Pancreas (tissue), 10 donors: ENCODE measurements at regions not wholly inside any gene's neighbourhood (a gene's known extent, or its start where the extent isn't known, plus 50 kb on each side); places are given as distances from the start of the nearest gene placed in this dataset.

ENCODE experiments used
- ATAC-seq, 4 donors: fragments of 200-7000 bp; cut with Tn5 transposase; one replicate each; pipeline versions ENCODE4 v1.8.0 to v1.9.1; 2020; ENCODE audit warnings: mild to moderate bottlenecking in 4 of 4, moderate library complexity in 4 of 4
- DNase-seq, 6 donors: peaks; one replicate each; pipeline ENCODE4 v3.0.0-alpha.2; 2020
- FAIRE-seq: peaks from 2 replicates; lab custom pipeline; 2012; peaks lifted over from hg19 to GRCh38; lab: Jason Lieb, UNC
- H3K27ac ChIP-seq, 4 donors: fragments of 200-600 bp; sonication (generic); 1 replicate in 3 of 4; 2 replicates in 1 of 4; pipeline versions ENCODE4 v1.5.0 to v1.8.0; 2020
- H3K27me3 ChIP-seq, 4 donors: fragments of 200-600 bp; one replicate each; pipeline ENCODE4 v1.8.0; 2021
- H3K36me3 ChIP-seq, 3 donors: fragments of 200-600 bp; sonication (generic) in 1 of 3; one replicate each; pipeline versions ENCODE4 v1.5.0 to v1.8.0; 2020 to 2021
- H3K4me1 ChIP-seq, 3 donors: fragments of 200-600 bp; one replicate each; pipeline ENCODE4 v1.8.0; 2021
- H3K4me3 ChIP-seq, 4 donors: fragments of 200-600 bp; sonication (generic) in 2 of 4; one replicate each; pipeline versions ENCODE4 v1.5.0 to v1.8.0; 2020 to 2021
- H3K9me3 ChIP-seq, 4 donors: fragments of 200-600 bp; one replicate each; pipeline ENCODE4 v1.8.0; 2021
- whole genome bisulfite sequencing, 2 donors: extraction: QIAGEN DNeasy Blood & Tissue Kit; methylation state at CpG; one replicate each; pipeline ENCODE4 v1.1.7; 2013; 5-methylcytosine and 5-hydroxymethylcytosine counted together
- intact Hi-C, 3 donors: fragments of 100-400 bp; cut with DNase I; formaldehyde crosslinking; loops; one replicate each; pipeline versions ENCODE4 v1.11.1 to v1.14.2; 2022
- TF ChIP-seq, protein P1 (sequence below), 4 donors: fragments of 200-600 bp; sonication (generic) in 3 of 4; IDR thresholded peaks; one replicate each; pipeline versions ENCODE4 v1.5.0 to v1.8.0; 2021; ENCODE audit warnings: antibody characterized with exemption in 4 of 4
- donor health status: healthy with polysubstance abuse.
- donor health status: DM: no; HTN: no; CAD: no; lungs with moderate emphysema.
- donor health status: DM: no; HTN: no; CAD: no.
- donor health status: control.
- donor health status: control.
- donor health status: Bipolar disorder and iron deficiency.
- donor health status: DM: yes; HTN: yes; CAD: no.
- donor health status: DM: no; HTN: no; CAD: no.
- donor health status: DM: no; HTN: no; CAD: no.
- donor health status: DM: yes; HTN: yes; CAD: no.

DNA sequence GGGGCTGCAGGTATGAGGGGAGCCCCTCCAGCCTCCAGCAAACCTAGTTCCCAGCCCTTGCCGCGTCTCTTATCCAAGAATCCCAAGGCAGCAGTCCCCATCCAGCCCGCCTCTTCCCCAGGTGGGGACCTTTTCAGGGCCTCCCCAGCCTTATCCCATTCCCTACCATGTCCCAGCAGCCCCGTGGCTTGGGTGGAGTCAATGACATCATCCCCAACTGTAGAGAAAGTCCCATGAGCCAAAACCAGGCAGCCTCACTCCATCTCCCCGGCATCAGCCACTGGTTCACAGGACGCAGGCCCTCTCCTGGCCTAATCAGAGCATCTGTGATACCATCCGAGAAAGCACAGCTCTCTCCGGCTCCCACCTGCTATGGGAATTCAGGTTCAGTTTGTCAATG, 131.0 kb downstream of the NCOR2 start:
- TF ChIP-seq, protein P1, sequence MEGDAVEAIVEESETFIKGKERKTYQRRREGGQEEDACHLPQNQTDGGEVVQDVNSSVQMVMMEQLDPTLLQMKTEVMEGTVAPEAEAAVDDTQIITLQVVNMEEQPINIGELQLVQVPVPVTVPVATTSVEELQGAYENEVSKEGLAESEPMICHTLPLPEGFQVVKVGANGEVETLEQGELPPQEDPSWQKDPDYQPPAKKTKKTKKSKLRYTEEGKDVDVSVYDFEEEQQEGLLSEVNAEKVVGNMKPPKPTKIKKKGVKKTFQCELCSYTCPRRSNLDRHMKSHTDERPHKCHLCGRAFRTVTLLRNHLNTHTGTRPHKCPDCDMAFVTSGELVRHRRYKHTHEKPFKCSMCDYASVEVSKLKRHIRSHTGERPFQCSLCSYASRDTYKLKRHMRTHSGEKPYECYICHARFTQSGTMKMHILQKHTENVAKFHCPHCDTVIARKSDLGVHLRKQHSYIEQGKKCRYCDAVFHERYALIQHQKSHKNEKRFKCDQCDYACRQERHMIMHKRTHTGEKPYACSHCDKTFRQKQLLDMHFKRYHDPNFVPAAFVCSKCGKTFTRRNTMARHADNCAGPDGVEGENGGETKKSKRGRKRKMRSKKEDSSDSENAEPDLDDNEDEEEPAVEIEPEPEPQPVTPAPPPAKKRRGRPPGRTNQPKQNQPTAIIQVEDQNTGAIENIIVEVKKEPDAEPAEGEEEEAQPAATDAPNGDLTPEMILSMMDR (IDR thresholded peaks at IDR 0.05), result no peak
- H3K9me3 ChIP-seq, result no peaks in the 10 kb centered on the region
- DNase-seq (no peak), FAIRE-seq (no peak), ATAC-seq (peak in 1 of 4 donors; percentile 4)
- H3K27ac ChIP-seq, result no peak overlapping the region
- no peak overlapping the region for H3K4me3 ChIP-seq
- H3K4me1 ChIP-seq, result no peaks in the 10 kb centered on the region
- intact Hi-C loops, result no loop called here
- no peaks in the 10 kb centered on the region for H3K27me3 ChIP-seq
- H3K36me3 ChIP-seq, result no peaks in the 10 kb centered on the region
- WGBS, 2 donors, result 85 to 87% methylated on average over 8 of the region's 8 CpGs

DNA sequence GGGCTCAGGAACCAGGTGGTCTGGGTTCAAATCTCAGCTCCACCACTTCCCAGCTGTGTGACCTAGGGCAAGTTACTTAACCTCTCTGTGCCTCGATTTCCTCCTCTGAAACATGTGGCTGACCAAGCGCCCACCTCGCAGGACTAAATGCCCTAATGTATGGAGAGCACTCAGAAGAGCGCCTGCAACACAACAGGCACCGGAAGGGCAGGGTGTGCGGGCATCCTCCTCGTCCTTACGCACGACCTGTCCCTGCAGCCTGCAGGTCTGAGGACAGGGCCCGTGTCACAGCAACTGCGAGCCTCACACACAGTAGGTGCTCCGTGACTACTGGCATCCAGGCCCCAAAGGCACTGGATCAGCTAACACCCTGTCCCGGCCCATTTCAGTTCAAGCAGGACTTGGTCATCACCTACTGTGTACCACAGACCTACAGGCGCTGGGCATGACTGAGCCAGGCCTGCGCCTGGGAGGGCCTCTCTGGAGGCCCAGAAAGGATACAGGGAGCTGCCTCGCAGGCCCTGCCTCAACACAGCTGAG, 131.5 kb downstream of the NCOR2 start:
- no peak for FAIRE-seq
- no peak for ATAC-seq
- H3K27ac ChIP-seq, result no peak overlapping the region

DNA sequence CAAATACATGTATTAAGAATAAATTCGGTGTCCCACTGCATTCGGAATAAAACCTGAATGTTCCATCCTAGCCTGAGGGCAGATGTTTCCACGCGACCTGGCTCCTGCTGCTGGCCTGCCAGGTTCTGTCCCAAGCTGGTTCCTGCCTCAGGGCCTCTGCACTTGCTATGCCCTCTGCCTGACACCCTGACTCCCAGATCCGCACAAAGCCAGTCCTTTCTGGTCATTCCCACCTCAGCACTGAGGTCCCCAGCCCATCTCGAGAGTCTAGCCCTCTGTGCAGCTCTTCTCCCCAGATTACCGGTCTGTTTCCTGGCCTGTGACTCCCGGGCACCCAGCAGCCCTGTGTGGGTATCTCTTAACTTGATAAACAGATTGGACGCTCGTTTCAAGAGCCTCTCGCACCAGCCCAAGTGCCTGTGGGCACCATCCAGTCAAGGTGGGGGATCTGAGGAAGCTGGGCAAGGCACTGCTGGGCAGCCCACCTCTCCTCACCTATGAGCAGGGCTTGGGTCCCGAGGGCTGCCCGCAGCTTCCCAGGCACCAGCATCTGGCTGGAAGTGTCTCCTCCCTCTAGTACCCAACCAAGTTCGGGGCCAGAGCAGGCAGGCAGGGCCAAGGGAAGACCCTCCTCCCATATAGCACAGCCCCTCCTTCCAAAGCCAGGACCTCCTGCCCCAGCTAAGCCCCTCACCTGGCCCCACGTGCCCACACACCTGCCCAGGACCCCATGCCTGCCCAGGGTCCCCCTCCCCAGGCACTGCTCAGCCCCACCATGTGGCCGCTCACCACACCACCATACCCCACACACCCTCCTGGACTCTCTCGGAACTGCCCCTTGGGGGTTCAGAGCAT, 132.2 kb downstream of the NCOR2 start:
- Histone ChIP-seq H3K4me1 (no peaks in the 10 kb centered on the region), H3K9me3 (no peaks in the 10 kb centered on the region), H3K27me3 (no peaks in the 10 kb centered on the region), H3K36me3 (peaks cover 0 to 5% (median 0%) of the 10 kb centered on the region in 3 donors), H3K27ac (no peak overlapping the region), H3K4me3 (no peak overlapping the region)
- intact Hi-C loops, result no loop called here
- ATAC-seq (no peak), FAIRE-seq (no peak), DNase-seq (no peak)
- TF ChIP-seq, protein P1 (IDR thresholded peaks at IDR 0.05), result no peak
- 80 to 83% methylated on average over 16 to 17 of the region's 17 CpGs for WGBS, 2 donors

More for the DNA sequence above, 131.5 kb downstream of the NCOR2 start:
- Histone ChIP-seq H3K36me3 (no peaks in the 10 kb centered on the region), H3K4me1 (no peaks in the 10 kb centered on the region), H3K27me3 (no peaks in the 10 kb centered on the region), H3K4me3 (no peak overlapping the region), H3K9me3 (no peaks in the 10 kb centered on the region)
- TF ChIP-seq, protein P1 (IDR thresholded peaks at IDR 0.05), result no peak
- intact Hi-C loops, result no loop called here
- 92 to 94% methylated on average over 16 of the region's 16 CpGs for WGBS, 2 donors
- DNase-seq, result no peak

DNA sequence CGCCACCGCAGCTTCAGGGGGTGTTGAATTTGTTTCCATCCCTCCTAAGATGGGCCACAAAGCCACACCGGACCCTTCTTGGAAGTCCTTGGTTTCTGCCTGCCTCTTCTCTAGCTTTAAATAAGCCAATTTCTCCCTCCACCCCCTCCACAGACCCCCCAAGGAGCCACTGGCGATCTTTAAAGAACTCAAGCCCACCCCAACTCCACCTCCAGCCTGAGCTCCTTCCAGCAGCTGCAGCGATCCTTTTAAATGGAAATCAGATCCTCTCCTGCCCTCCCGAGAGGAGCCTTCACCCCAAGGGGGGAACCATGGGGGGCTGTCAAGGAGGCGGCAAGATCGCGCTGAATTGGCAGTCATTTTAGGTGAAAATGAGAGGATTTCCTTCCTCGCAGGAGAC, 133.1 kb downstream of the NCOR2 start:
- ATAC-seq, result no peak
- H3K27me3 ChIP-seq, result no peaks in the 10 kb centered on the region
- TF ChIP-seq, protein P1 (IDR thresholded peaks at IDR 0.05), result no peak
- H3K4me3 ChIP-seq, result no peak overlapping the region
- H3K9me3 ChIP-seq, result no peaks in the 10 kb centered on the region
- DNase-seq, result no peak
- peaks cover 0 to 13% (median 0%) of the 10 kb centered on the region in 3 donors for H3K36me3 ChIP-seq
- intact Hi-C loops, result no loop called here
- 88 to 92% methylated on average over 10 of the region's 10 CpGs for WGBS, 2 donors
- H3K4me1 ChIP-seq, result no peaks in the 10 kb centered on the region
- no peak overlapping the region for H3K27ac ChIP-seq
- FAIRE-seq, result no peak

DNA sequence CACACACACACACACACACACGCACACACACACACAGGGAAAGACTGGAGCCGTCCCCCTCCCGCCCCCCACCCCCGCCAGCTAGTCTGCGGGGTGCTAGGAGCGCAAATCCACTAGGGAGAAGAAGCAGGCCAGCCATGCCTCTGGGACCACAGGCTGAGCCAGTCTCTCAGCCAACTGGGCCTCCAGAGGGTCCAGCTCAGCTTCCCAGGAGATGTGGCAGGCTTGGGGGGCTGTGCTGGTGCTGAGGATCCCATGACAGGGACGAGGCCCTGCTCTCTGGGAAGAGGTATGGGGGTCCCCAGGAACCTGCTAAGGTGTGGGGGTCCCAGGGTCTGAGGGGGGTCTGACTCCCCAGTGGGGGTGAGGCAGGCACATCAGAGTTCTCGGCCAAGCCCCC, 133.5 kb downstream of the NCOR2 start:
- H3K4me3 ChIP-seq, result no peak overlapping the region
- H3K4me1 ChIP-seq, result no peaks in the 10 kb centered on the region
- peaks cover 0 to 17% (median 0%) of the 10 kb centered on the region in 3 donors for H3K36me3 ChIP-seq
- no peak for ATAC-seq
- no peak overlapping the region for H3K27ac ChIP-seq
- TF ChIP-seq, protein P1 (IDR thresholded peaks at IDR 0.05), result no peak
- 78 to 80% methylated on average over 8 of the region's 8 CpGs for WGBS, 2 donors
- H3K9me3 ChIP-seq, result no peaks in the 10 kb centered on the region
- FAIRE-seq, result no peak
- DNase-seq, result no peak
- intact Hi-C loops, result no loop called here
- H3K27me3 ChIP-seq, result no peaks in the 10 kb centered on the region
